Gastroesophageal sphincter (tissue), 3 donors: ENCODE measurements at regions not wholly inside any gene's neighbourhood (a gene's known extent, or its start where the extent isn't known, plus 50 kb on each side); places are given as distances from the start of the nearest gene placed in this dataset.
"Not testable (repeated sequence)": the region's sequence is repeated elsewhere in the genome, so short reads cannot be mapped to it uniquely, and the experiment has no call there.

Source experiments
- EP300 ChIP-seq: sonication (generic); formaldehyde crosslinking; IDR thresholded peaks from one replicate; pipeline ENCODE4 v1.6.1; 2017; ENCODE audit warnings: antibody characterized with exemption, mild to moderate bottlenecking
- POLR2A ChIP-seq, 2 donors: fragments of 450-650 bp; IDR thresholded peaks; one replicate each; pipeline ENCODE4 v1.6.1; 2017; ENCODE audit warnings: antibody characterized with exemption in 2 of 2, mild to moderate bottlenecking in 2 of 2, moderate library complexity in 1 of 2
- POLR2AphosphoS5 ChIP-seq: sonication (generic); formaldehyde crosslinking; IDR thresholded peaks from one replicate; pipeline ENCODE4 v1.6.1; 2017; ENCODE audit warnings: antibody characterized with exemption
- TF ChIP-seq, protein P1 (sequence below), 4 experiments: fragments of 200-600 bp in 2 of 4; fragments of 450-650 bp in 2 of 4; sonication (generic) in 1 of 4; IDR thresholded peaks; one replicate each; pipeline ENCODE4 v1.5.1; 2017 to 2019; ENCODE audit warnings: antibody characterized with exemption in 4 of 4, mild to moderate bottlenecking in 2 of 4, moderate library complexity in 2 of 4

DNA sequence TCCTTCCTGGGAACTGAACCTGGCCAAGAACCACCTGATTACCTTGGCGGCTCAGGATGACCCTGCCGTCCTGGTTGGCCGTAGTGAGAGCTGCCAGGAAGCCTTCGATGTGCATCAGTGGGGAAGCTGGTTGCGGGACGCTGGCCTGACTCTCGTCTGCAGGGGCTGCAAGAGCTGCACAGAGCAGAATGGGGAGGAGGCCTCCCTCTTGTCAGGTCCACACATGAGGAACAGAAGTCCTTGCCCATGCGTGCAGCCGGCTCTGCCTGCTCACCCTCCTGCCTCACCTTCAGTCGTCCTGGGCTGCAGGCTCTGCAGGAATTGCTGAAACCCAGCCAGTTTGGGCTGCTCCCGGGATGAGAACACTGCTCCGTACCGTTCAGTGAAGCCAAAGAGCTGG lies 182.3 kb downstream of the KLRB1 start:
- TF ChIP-seq, protein P1, sequence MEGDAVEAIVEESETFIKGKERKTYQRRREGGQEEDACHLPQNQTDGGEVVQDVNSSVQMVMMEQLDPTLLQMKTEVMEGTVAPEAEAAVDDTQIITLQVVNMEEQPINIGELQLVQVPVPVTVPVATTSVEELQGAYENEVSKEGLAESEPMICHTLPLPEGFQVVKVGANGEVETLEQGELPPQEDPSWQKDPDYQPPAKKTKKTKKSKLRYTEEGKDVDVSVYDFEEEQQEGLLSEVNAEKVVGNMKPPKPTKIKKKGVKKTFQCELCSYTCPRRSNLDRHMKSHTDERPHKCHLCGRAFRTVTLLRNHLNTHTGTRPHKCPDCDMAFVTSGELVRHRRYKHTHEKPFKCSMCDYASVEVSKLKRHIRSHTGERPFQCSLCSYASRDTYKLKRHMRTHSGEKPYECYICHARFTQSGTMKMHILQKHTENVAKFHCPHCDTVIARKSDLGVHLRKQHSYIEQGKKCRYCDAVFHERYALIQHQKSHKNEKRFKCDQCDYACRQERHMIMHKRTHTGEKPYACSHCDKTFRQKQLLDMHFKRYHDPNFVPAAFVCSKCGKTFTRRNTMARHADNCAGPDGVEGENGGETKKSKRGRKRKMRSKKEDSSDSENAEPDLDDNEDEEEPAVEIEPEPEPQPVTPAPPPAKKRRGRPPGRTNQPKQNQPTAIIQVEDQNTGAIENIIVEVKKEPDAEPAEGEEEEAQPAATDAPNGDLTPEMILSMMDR (IDR thresholded peaks at IDR 0.05), result not testable (repeated sequence)
- TF ChIP-seq POLR2A (IDR thresholded peaks at IDR 0.05); POLR2AphosphoS5; EP300: not testable (repeated sequence)
